ENCODE measurements at regions not wholly inside any gene's neighbourhood (a gene's known extent, or its start where the extent isn't known, plus 50 kb on each side); places are given as distances from the start of the nearest gene placed in this dataset.
"Not testable (repeated sequence)": the region's sequence is repeated elsewhere in the genome, so short reads cannot be mapped to it uniquely, and the experiment has no call there.

- H3K4me3 ChIP-seq (ENCODE audit: low read depth in 2 of 2, low read length in 1 of 2); H3K27ac ChIP-seq (ENCODE audit: low read depth in 2 of 2, low read length in 1 of 2); POLR2A ChIA-PET; H3K36me3 ChIP-seq (replicated peaks in 1 of 2; ENCODE audit: control insufficient read depth in 1 of 2, insufficient read depth in 2 of 2, low read length in 1 of 2); H3K9ac ChIP-seq; H3K4me1 ChIP-seq (ENCODE audit: control insufficient read depth in 1 of 2, insufficient read depth in 2 of 2, low read depth in 1 of 2, low read length in 1 of 2); CTCF ChIA-PET; H3F3A ChIP-seq (replicated peaks; ENCODE audit: insufficient read depth); H3K9me3 ChIP-seq; H3K4me2 ChIP-seq; H2AFZ ChIP-seq (ENCODE audit: low read depth); DNase-seq; H3K9me2 ChIP-seq; H3K27me3 ChIP-seq (ENCODE audit: insufficient read depth): not testable (repeated sequence)
- peaks cover 34% of the 10 kb centered on the region for H3K79me2 ChIP-seq (ENCODE audit: insufficient read depth)
- peaks cover 34% of the 10 kb centered on the region for H4K20me1 ChIP-seq (ENCODE audit: insufficient read depth)
- WGBS (ENCODE audit: low lambda C conversion rate), result no CpG with 5 or more reads among the region's 1 CpG
Measured at GRCh38 chr2:111489460-111489859, 368.7 kb downstream of the BCL2L11 start.

DNA sequence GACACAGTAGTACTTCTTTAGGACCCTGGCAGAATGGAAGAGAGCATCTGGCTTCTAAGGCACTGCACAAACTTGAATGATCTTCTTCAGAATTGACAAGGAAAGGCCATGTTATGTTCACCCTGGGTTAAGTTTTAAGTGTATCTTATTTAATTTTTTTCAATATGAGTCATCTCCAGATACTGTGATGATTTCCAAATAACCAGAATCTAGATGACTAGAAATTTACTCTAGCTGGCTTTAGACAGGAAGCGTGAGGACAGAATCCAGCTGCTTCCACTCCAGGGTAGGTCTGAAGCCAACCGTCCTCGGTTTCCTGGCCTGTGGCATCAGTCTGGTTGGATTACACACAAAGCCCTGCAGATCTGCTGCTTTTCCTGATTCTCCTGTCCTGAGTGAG, 370.5 kb downstream of the BCL2L11 start:
- H3K9me3 ChIP-seq; H2AFZ ChIP-seq (ENCODE audit: low read depth); H3K36me3 ChIP-seq (replicated peaks in 1 of 2; ENCODE audit: control insufficient read depth in 1 of 2, insufficient read depth in 2 of 2, low read length in 1 of 2); H3K4me1 ChIP-seq (ENCODE audit: control insufficient read depth in 1 of 2, insufficient read depth in 2 of 2, low read depth in 1 of 2, low read length in 1 of 2); H3K9ac ChIP-seq; H3K27me3 ChIP-seq (ENCODE audit: insufficient read depth); H3K4me3 ChIP-seq (ENCODE audit: low read depth in 2 of 2, low read length in 1 of 2); CTCF ChIA-PET; DNase-seq; H3K9me2 ChIP-seq; POLR2A ChIA-PET; H3F3A ChIP-seq (replicated peaks; ENCODE audit: insufficient read depth): not testable (repeated sequence)
- Histone ChIP-seq H3K27ac (ENCODE audit: low read depth in 2 of 2, low read length in 1 of 2) (peak overlapping the region in 1 of 2 experiments; percentile 61; a peak in 1 of 4 replicates), H3K79me2 (ENCODE audit: insufficient read depth) (peaks cover 23% of the 10 kb centered on the region), H4K20me1 (ENCODE audit: insufficient read depth) (peaks cover 27% of the 10 kb centered on the region), H3K4me2 (peak overlapping the region; percentile 68)
- WGBS (ENCODE audit: low lambda C conversion rate), result no CpG with 5 or more reads among the region's 3 CpGs

GRCh38 chr2:111491614-111492013, 370.9 kb downstream of the BCL2L11 start:
- Histone ChIP-seq H3K79me2 (ENCODE audit: insufficient read depth) (peaks cover 20% of the 10 kb centered on the region), H3K27ac (ENCODE audit: low read depth in 2 of 2, low read length in 1 of 2) (peak overlapping the region in 1 of 2 experiments; percentile 61; a peak in 2 of 4 replicates), H3K4me1 (ENCODE audit: control insufficient read depth in 1 of 2, insufficient read depth in 2 of 2, low read depth in 1 of 2, low read length in 1 of 2) (peaks cover under 1 to 12% of the 10 kb centered on the region in 2 experiments; a peak in 3 of 4 replicates), H3K4me3 (ENCODE audit: low read depth in 2 of 2, low read length in 1 of 2) (peak overlapping the region in 1 of 2 experiments; percentile 6; a peak in 1 of 4 replicates), H3K4me2 (peak overlapping the region; percentile 68), H4K20me1 (ENCODE audit: insufficient read depth) (peaks cover 22% of the 10 kb centered on the region)
- H3K36me3 ChIP-seq (replicated peaks in 1 of 2; ENCODE audit: control insufficient read depth in 1 of 2, insufficient read depth in 2 of 2, low read length in 1 of 2); H3K27me3 ChIP-seq (ENCODE audit: insufficient read depth); H3K9me2 ChIP-seq; H3K9me3 ChIP-seq; H3F3A ChIP-seq (replicated peaks; ENCODE audit: insufficient read depth); CTCF ChIA-PET; DNase-seq; H3K9ac ChIP-seq; H2AFZ ChIP-seq (ENCODE audit: low read depth); POLR2A ChIA-PET: not testable (repeated sequence)
- 66% methylated on average over 3 of the region's 4 CpGs for WGBS (ENCODE audit: low lambda C conversion rate)

GRCh38 chr2:111492995-111493719, 372.4 kb downstream of the BCL2L11 start:
- Histone ChIP-seq H3K79me2 (ENCODE audit: insufficient read depth) (peaks cover 16% of the 10 kb centered on the region), H3K9ac (peak overlapping the region; percentile 95), H3K4me1 (ENCODE audit: control insufficient read depth in 1 of 2, insufficient read depth in 2 of 2, low read depth in 1 of 2, low read length in 1 of 2) (peaks cover 0 to 16% of the 10 kb centered on the region in 2 experiments; a peak in 2 of 4 replicates), H3K27ac (ENCODE audit: low read depth in 2 of 2, low read length in 1 of 2) (peak overlapping the region; percentile 60 to 87; a peak in 3 of 4 replicates), H4K20me1 (ENCODE audit: insufficient read depth) (peaks cover 14% of the 10 kb centered on the region), H3K4me2 (peak overlapping the region; percentile 78), H3K4me3 (ENCODE audit: low read depth in 2 of 2, low read length in 1 of 2) (peak overlapping the region; percentile 42 to 64; a peak in 3 of 4 replicates)
- H3K36me3 ChIP-seq (replicated peaks in 1 of 2; ENCODE audit: control insufficient read depth in 1 of 2, insufficient read depth in 2 of 2, low read length in 1 of 2); H3K9me2 ChIP-seq; H2AFZ ChIP-seq (ENCODE audit: low read depth); H3K9me3 ChIP-seq; H3F3A ChIP-seq (replicated peaks; ENCODE audit: insufficient read depth); DNase-seq; POLR2A ChIA-PET; CTCF ChIA-PET; H3K27me3 ChIP-seq (ENCODE audit: insufficient read depth): not testable (repeated sequence)
- WGBS (ENCODE audit: low lambda C conversion rate), result 40% methylated on average over 1 of the region's 20 CpGs

- Histone ChIP-seq H3K79me2 (ENCODE audit: insufficient read depth) (peaks cover 11% of the 10 kb centered on the region), H3K4me3 (ENCODE audit: low read depth in 2 of 2, low read length in 1 of 2) (peak overlapping the region; percentile 42 to 64; a peak in 3 of 4 replicates), H3K27ac (ENCODE audit: low read depth in 2 of 2, low read length in 1 of 2) (peak overlapping the region; percentile 60 to 87), H3K4me2 (peak overlapping the region; percentile 78), H3K9ac (peak overlapping the region; percentile 95), H3K4me1 (ENCODE audit: control insufficient read depth in 1 of 2, insufficient read depth in 2 of 2, low read depth in 1 of 2, low read length in 1 of 2) (peaks cover 0 to 16% of the 10 kb centered on the region in 2 experiments; a peak in 2 of 4 replicates)
- H3F3A ChIP-seq (replicated peaks; ENCODE audit: insufficient read depth); H4K20me1 ChIP-seq (ENCODE audit: insufficient read depth); POLR2A ChIA-PET; H3K9me2 ChIP-seq; H3K27me3 ChIP-seq (ENCODE audit: insufficient read depth); H2AFZ ChIP-seq (ENCODE audit: low read depth); H3K9me3 ChIP-seq; DNase-seq; CTCF ChIA-PET; H3K36me3 ChIP-seq (replicated peaks in 1 of 2; ENCODE audit: control insufficient read depth in 1 of 2, insufficient read depth in 2 of 2, low read length in 1 of 2): not testable (repeated sequence)
- 15% methylated on average over 5 of the region's 5 CpGs for WGBS (ENCODE audit: low lambda C conversion rate)
Measured at GRCh38 chr2:111493720-111494078, 373.0 kb downstream of the BCL2L11 start.

- H3K36me3 ChIP-seq (replicated peaks in 1 of 2; ENCODE audit: control insufficient read depth in 1 of 2, insufficient read depth in 2 of 2, low read length in 1 of 2); DNase-seq; H3K9me3 ChIP-seq; H3F3A ChIP-seq (replicated peaks; ENCODE audit: insufficient read depth); H2AFZ ChIP-seq (ENCODE audit: low read depth); POLR2A ChIA-PET; CTCF ChIA-PET; H3K27me3 ChIP-seq (ENCODE audit: insufficient read depth); H4K20me1 ChIP-seq (ENCODE audit: insufficient read depth); H3K9me2 ChIP-seq: not testable (repeated sequence)
- H3K4me1 ChIP-seq (ENCODE audit: control insufficient read depth in 1 of 2, insufficient read depth in 2 of 2, low read depth in 1 of 2, low read length in 1 of 2), result peaks cover 0 to 16% of the 10 kb centered on the region in 2 experiments; a peak in 2 of 4 replicates
- peak overlapping the region in 1 of 2 experiments; percentile 79; a peak in 3 of 4 replicates for H3K27ac ChIP-seq (ENCODE audit: low read depth in 2 of 2, low read length in 1 of 2)
- peaks cover 11% of the 10 kb centered on the region for H3K79me2 ChIP-seq (ENCODE audit: insufficient read depth)
- WGBS (ENCODE audit: low lambda C conversion rate), result 7% methylated on average over 10 of the region's 14 CpGs
- H3K9ac ChIP-seq, result peak overlapping the region; percentile 95
- H3K4me2 ChIP-seq, result peak overlapping the region; percentile 77
- peak overlapping the region; percentile 38 to 53; a peak in 2 of 4 replicates for H3K4me3 ChIP-seq (ENCODE audit: low read depth in 2 of 2, low read length in 1 of 2)
Measured at GRCh38 chr2:111494288-111494980, 373.7 kb downstream of the BCL2L11 start.
